ENCODE measurements at regions not wholly inside any gene's neighbourhood (a gene's known extent, or its start where the extent isn't known, plus 50 kb on each side); places are given as distances from the start of the nearest gene placed in this dataset.

- Histone ChIP-seq H3K4me3 (no peak overlapping the region), H3K9ac (no peak overlapping the region), H2AFZ (no peak overlapping the region), H3K36me3 (ENCODE audit: low read depth) (no peaks in the 10 kb centered on the region), H3K4me1 (ENCODE audit: insufficient read depth) (no peaks in the 10 kb centered on the region), H3F3A (ENCODE audit: insufficient read depth) (no peaks in the 10 kb centered on the region), H3K9me2 (ENCODE audit: insufficient read depth) (peaks cover 2% of the 10 kb centered on the region; the same call in 1 of the 2 replicates), H3K9me3 (ENCODE audit: low read depth) (no peaks in the 10 kb centered on the region), H3K27me3 (replicated peaks; ENCODE audit: insufficient read depth) (no peaks in the 10 kb centered on the region), H3K4me2 (ENCODE audit: unreplicated experiment) (no peak overlapping the region), H3K27ac (no peak overlapping the region), H3K79me2 (ENCODE audit: insufficient read depth) (no peaks in the 10 kb centered on the region), H4K20me1 (ENCODE audit: insufficient read depth) (no peaks in the 10 kb centered on the region)
- no peak for TF ChIP-seq EZH2phosphoT487 (IDR thresholded peaks at IDR 0.05; ENCODE audit: insufficient read depth, low read depth)
- no peak for DNase-seq
- in situ Hi-C loops (cut with MboI) = no loop called here
- WGBS, 2 experiments (ENCODE audit: low coverage in 1 of 2, low lambda C conversion rate in 2 of 2, missing lambda C conversion rate in 2 of 2) = 58 to 60% methylated on average over 3 of the region's 3 CpGs
Observed at GRCh38 chr17:69936996-69937395, 138.0 kb upstream of the KCNJ16 start.

- Histone ChIP-seq H3K4me2 (ENCODE audit: unreplicated experiment) (no peak overlapping the region), H3K27ac (no peak overlapping the region), H2AFZ (no peak overlapping the region), H3K9me2 (ENCODE audit: insufficient read depth) (no peaks in the 10 kb centered on the region), H3F3A (ENCODE audit: insufficient read depth) (peaks cover 8% of the 10 kb centered on the region), H4K20me1 (ENCODE audit: insufficient read depth) (no peaks in the 10 kb centered on the region), H3K4me3 (no peak overlapping the region), H3K27me3 (replicated peaks; ENCODE audit: insufficient read depth) (no peaks in the 10 kb centered on the region), H3K36me3 (ENCODE audit: low read depth) (no peaks in the 10 kb centered on the region), H3K9ac (no peak overlapping the region), H3K9me3 (ENCODE audit: low read depth) (no peaks in the 10 kb centered on the region), H3K79me2 (ENCODE audit: insufficient read depth) (no peaks in the 10 kb centered on the region), H3K4me1 (ENCODE audit: insufficient read depth) (peaks cover 12% of the 10 kb centered on the region)
- TF ChIP-seq EZH2phosphoT487 (IDR thresholded peaks at IDR 0.05; ENCODE audit: insufficient read depth, low read depth) (no peak), EZH2 (IDR thresholded peaks at IDR 0.05; ENCODE audit: insufficient read depth, poor library complexity, severe bottlenecking) (no peak)
- no peak for DNase-seq
- in situ Hi-C loops (cut with MboI) = no loop called here
Observed at GRCh38 chr17:69943058-69943457, 132.0 kb upstream of the KCNJ16 start.

- no peak for DNase-seq
- Histone ChIP-seq H3K79me2 (ENCODE audit: insufficient read depth) (no peaks in the 10 kb centered on the region), H2AFZ (no peak overlapping the region), H3K9me3 (ENCODE audit: low read depth) (no peaks in the 10 kb centered on the region), H3K36me3 (ENCODE audit: low read depth) (no peaks in the 10 kb centered on the region), H3K27ac (no peak overlapping the region), H3K4me1 (ENCODE audit: insufficient read depth) (peaks cover 12% of the 10 kb centered on the region), H3K9me2 (ENCODE audit: insufficient read depth) (no peaks in the 10 kb centered on the region), H3K9ac (no peak overlapping the region), H3K4me3 (no peak overlapping the region), H3K4me2 (ENCODE audit: unreplicated experiment) (no peak overlapping the region), H3K27me3 (replicated peaks; ENCODE audit: insufficient read depth) (no peaks in the 10 kb centered on the region), H4K20me1 (ENCODE audit: insufficient read depth) (no peaks in the 10 kb centered on the region), H3F3A (ENCODE audit: insufficient read depth) (peaks cover 8% of the 10 kb centered on the region)
- in situ Hi-C loops (cut with MboI) = no loop called here
- WGBS, 2 experiments (ENCODE audit: low coverage in 1 of 2, low lambda C conversion rate in 2 of 2, missing lambda C conversion rate in 2 of 2) = 92 to 95% methylated on average over 5 of the region's 5 CpGs
- TF ChIP-seq EZH2phosphoT487 (IDR thresholded peaks at IDR 0.05; ENCODE audit: insufficient read depth, low read depth) = no peak
- no peak for TF ChIP-seq EZH2 (IDR thresholded peaks at IDR 0.05; ENCODE audit: insufficient read depth, poor library complexity, severe bottlenecking)
Observed at GRCh38 chr17:69944406-69944805, 130.6 kb upstream of the KCNJ16 start.

- whole genome bisulfite sequencing, 2 experiments (ENCODE audit: low coverage in 1 of 2, low lambda C conversion rate in 2 of 2, missing lambda C conversion rate in 2 of 2) = 6 to 16% methylated on average over 3 of the region's 3 CpGs
- in situ Hi-C loops (cut with MboI) = no loop called here
- H3K9ac ChIP-seq = no peak overlapping the region
- H3F3A ChIP-seq (ENCODE audit: insufficient read depth) = peaks cover 8% of the 10 kb centered on the region
- no peaks in the 10 kb centered on the region for H3K9me2 ChIP-seq (ENCODE audit: insufficient read depth)
- H3K27me3 ChIP-seq (replicated peaks; ENCODE audit: insufficient read depth) = no peaks in the 10 kb centered on the region
- no peak overlapping the region for H3K4me3 ChIP-seq
- H3K9me3 ChIP-seq (ENCODE audit: low read depth) = no peaks in the 10 kb centered on the region
- 0 out of 2 replicates have a peak overlapping the region, but pooled peaks have one; percentile 3 for H2AFZ ChIP-seq
- H3K79me2 ChIP-seq (ENCODE audit: insufficient read depth) = no peaks in the 10 kb centered on the region
- H3K27ac ChIP-seq = no peak overlapping the region
- TF ChIP-seq EZH2 (IDR thresholded peaks at IDR 0.05; ENCODE audit: insufficient read depth, poor library complexity, severe bottlenecking) (no peak), EZH2phosphoT487 (IDR thresholded peaks at IDR 0.05; ENCODE audit: insufficient read depth, low read depth) (no peak)
- H3K4me2 ChIP-seq (ENCODE audit: unreplicated experiment) = peak overlapping the region; percentile 45
- DNase-seq = peak; percentile 14
- H4K20me1 ChIP-seq (ENCODE audit: insufficient read depth) = no peaks in the 10 kb centered on the region
- no peaks in the 10 kb centered on the region for H3K36me3 ChIP-seq (ENCODE audit: low read depth)
- peaks cover 12% of the 10 kb centered on the region for H3K4me1 ChIP-seq (ENCODE audit: insufficient read depth)
Observed at GRCh38 chr17:69945698-69946185, 129.3 kb upstream of the KCNJ16 start.

All from GM23248 (cell line).